Neural progenitor cell (in vitro differentiated cells): ENCODE measurements at regions not wholly inside any gene's neighbourhood (a gene's known extent, or its start where the extent isn't known, plus 50 kb on each side); places are given as distances from the start of the nearest gene placed in this dataset.

Source experiments
- DNase-seq: peaks from one replicate; pipeline ENCODE4 v3.0.0-alpha.2; 2016; ENCODE audit warnings: low spot score
- H2AFZ ChIP-seq: fragments of 200-600 bp; sonication (generic); replicated peaks from 2 replicates; pipeline ENCODE4 v1.6.1; 2016; ENCODE audit warnings: antibody characterized with exemption
- H3F3A ChIP-seq: fragments of 200-600 bp; sonication (generic); 2 replicates; pipeline ENCODE4 v1.6.1; 2016; ENCODE audit warnings: antibody characterized with exemption, low read depth
- H3K27ac ChIP-seq: fragments of 200-600 bp; sonication (generic); 2 replicates; pipeline ENCODE4 v1.5.1; 2016; ENCODE audit warnings: mild to moderate bottlenecking
- H3K27me3 ChIP-seq: fragments of 200-600 bp; sonication (generic); 2 replicates; pipeline ENCODE4 v1.6.1; 2016; ENCODE audit warnings: mild to moderate bottlenecking, moderate library complexity
- H3K36me3 ChIP-seq: fragments of 200-600 bp; sonication (generic); 2 replicates; pipeline ENCODE4 v1.5.1; 2016
- H3K4me1 ChIP-seq: fragments of 200-600 bp; sonication (generic); 2 replicates; pipeline ENCODE4 v1.6.1; 2016; ENCODE audit warnings: mixed run types
- H3K4me2 ChIP-seq: fragments of 200-600 bp; sonication (generic); 2 replicates; pipeline ENCODE4 v1.6.1; 2016
- H3K4me3 ChIP-seq: fragments of 200-600 bp; sonication (generic); 2 replicates; pipeline ENCODE4 v1.5.1; 2016
- H3K79me2 ChIP-seq: fragments of 200-600 bp; sonication (generic); 2 replicates; pipeline ENCODE4 v1.6.1; 2016; ENCODE audit warnings: low read depth
- H3K9ac ChIP-seq: fragments of 200-600 bp; sonication (generic); 2 replicates; pipeline ENCODE4 v1.6.1; 2016
- H3K9me3 ChIP-seq: fragments of 200-600 bp; sonication (generic); 2 replicates; pipeline ENCODE4 v1.5.1; 2016; ENCODE audit warnings: low read depth
- H4K20me1 ChIP-seq: fragments of 200-600 bp; sonication (generic); 2 replicates; pipeline ENCODE4 v1.6.1; 2016; ENCODE audit warnings: low read depth
- H3K27ac Mint-ChIP-seq: 3 replicates; pipeline ENCODE4 v1.8.0; 2021; ENCODE audit warnings: mixed read lengths
- H3K27me3 Mint-ChIP-seq: 2 replicates; pipeline ENCODE4 v1.8.0; 2022; ENCODE audit warnings: low read depth, mild to moderate bottlenecking, inconsistent platforms, moderate library complexity, mixed read lengths; ENCODE audit not compliant: insufficient read depth
- H3K36me3 Mint-ChIP-seq: 3 replicates; pipeline ENCODE4 v1.8.0; 2021; ENCODE audit warnings: mixed read lengths
- H3K4me1 Mint-ChIP-seq: 3 replicates; pipeline ENCODE4 v1.8.0; 2021; ENCODE audit warnings: mixed read lengths
- H3K4me3 Mint-ChIP-seq: 3 replicates; pipeline ENCODE4 v1.8.0; 2021; ENCODE audit warnings: mild to moderate bottlenecking, moderate library complexity, mixed read lengths
- H3K9me3 Mint-ChIP-seq: 3 replicates; pipeline ENCODE4 v1.8.0; 2020; ENCODE audit warnings: mixed read lengths
- EZH2 ChIP-seq: fragments of 200-600 bp; sonication (generic); IDR thresholded peaks from 2 replicates; pipeline ENCODE4 v1.6.1; 2017; ENCODE audit warnings: antibody characterized with exemption, mild to moderate bottlenecking, moderate library complexity
- EZH2phosphoT487 ChIP-seq: fragments of 200-600 bp; sonication (generic); IDR thresholded peaks from 2 replicates; pipeline ENCODE4 v1.6.1; 2017; ENCODE audit warnings: antibody characterized with exemption
- TF ChIP-seq, protein P1 (sequence below): fragments of 200-600 bp; sonication (generic); IDR thresholded peaks from 2 replicates; pipeline ENCODE4 v1.5.1; 2017; ENCODE audit warnings: antibody characterized with exemption, mild to moderate bottlenecking

DNA sequence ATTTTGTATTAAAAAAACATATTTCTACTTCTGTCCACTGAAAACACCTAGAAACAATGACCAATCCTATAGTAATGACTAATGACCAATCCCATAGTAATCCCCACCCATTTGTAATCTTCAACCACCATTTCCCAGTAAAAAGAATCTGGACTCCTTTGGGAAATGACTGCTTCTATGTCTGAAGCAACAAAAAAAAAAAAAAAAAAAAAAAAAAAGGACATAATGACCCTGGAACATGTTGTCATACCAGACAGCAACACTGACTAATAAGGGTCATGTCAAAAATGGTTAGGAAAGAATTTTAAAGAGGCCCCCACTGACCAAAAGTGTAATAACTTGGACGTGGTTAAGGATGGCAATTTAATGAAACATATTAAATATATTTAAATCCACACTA lies 88.3 kb downstream of the TUBA3C start:
- Mint-ChIP-seq H3K9me3 (peaks cover 54% of the 10 kb centered on the region), H3K4me3 (no peak overlapping the region), H3K27me3 (peaks cover 6% of the 10 kb centered on the region), H3K4me1 (no peaks in the 10 kb centered on the region), H3K27ac (no peak overlapping the region), H3K36me3 (no peaks in the 10 kb centered on the region)
- Histone ChIP-seq H3K36me3 (no peaks in the 10 kb centered on the region), H3F3A (no peaks in the 10 kb centered on the region), H3K79me2 (no peaks in the 10 kb centered on the region), H3K4me1 (no peaks in the 10 kb centered on the region), H3K4me2 (no peak overlapping the region), H2AFZ (no peak overlapping the region), H3K9me3 (peaks cover 15% of the 10 kb centered on the region), H4K20me1 (no peaks in the 10 kb centered on the region), H3K9ac (no peak overlapping the region), H3K27ac (no peak overlapping the region), H3K27me3 (no peaks in the 10 kb centered on the region), H3K4me3 (no peak overlapping the region)
- TF ChIP-seq EZH2: no peak
- TF ChIP-seq EZH2phosphoT487: no peak
- TF ChIP-seq, protein P1, sequence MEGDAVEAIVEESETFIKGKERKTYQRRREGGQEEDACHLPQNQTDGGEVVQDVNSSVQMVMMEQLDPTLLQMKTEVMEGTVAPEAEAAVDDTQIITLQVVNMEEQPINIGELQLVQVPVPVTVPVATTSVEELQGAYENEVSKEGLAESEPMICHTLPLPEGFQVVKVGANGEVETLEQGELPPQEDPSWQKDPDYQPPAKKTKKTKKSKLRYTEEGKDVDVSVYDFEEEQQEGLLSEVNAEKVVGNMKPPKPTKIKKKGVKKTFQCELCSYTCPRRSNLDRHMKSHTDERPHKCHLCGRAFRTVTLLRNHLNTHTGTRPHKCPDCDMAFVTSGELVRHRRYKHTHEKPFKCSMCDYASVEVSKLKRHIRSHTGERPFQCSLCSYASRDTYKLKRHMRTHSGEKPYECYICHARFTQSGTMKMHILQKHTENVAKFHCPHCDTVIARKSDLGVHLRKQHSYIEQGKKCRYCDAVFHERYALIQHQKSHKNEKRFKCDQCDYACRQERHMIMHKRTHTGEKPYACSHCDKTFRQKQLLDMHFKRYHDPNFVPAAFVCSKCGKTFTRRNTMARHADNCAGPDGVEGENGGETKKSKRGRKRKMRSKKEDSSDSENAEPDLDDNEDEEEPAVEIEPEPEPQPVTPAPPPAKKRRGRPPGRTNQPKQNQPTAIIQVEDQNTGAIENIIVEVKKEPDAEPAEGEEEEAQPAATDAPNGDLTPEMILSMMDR: no peak
- DNase-seq: no peak

DNA sequence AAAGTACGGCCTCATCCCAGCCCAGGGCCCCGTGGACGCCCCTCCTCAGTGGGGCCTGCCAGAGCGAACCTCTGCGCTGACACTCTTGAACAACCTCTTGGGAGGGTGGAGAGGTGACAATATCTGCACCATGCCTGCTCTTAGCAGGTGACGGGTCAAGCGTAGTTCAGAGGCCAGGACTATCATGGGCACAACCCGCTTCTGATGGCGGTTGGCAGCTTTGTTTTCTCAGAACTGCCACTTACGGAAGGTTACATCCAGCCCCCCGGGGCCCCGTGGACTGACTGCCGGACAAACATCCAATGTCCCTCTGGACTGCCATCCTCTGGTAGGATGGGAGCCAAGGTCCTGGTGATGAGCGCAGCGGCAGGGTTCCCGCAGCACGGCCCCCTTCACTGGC lies 91.1 kb downstream of the TUBA3C start:
- Histone ChIP-seq H4K20me1 (no peaks in the 10 kb centered on the region), H3K27me3 (no peaks in the 10 kb centered on the region), H3K9ac (no peak overlapping the region), H3K9me3 (peaks cover 10% of the 10 kb centered on the region), H3F3A (no peaks in the 10 kb centered on the region), H3K27ac (no peak overlapping the region), H3K4me1 (no peaks in the 10 kb centered on the region), H3K79me2 (no peaks in the 10 kb centered on the region), H3K4me3 (no peak overlapping the region), H2AFZ (no peak overlapping the region), H3K36me3 (no peaks in the 10 kb centered on the region), H3K4me2 (no peak overlapping the region)
- TF ChIP-seq EZH2phosphoT487: no peak
- TF ChIP-seq, protein P1: no peak
- no peak for TF ChIP-seq EZH2
- no peak overlapping the region for H3K4me3 Mint-ChIP-seq
- H3K36me3 Mint-ChIP-seq: no peaks in the 10 kb centered on the region
- peaks cover 5% of the 10 kb centered on the region for H3K27me3 Mint-ChIP-seq
- H3K9me3 Mint-ChIP-seq: peaks cover 56% of the 10 kb centered on the region
- H3K27ac Mint-ChIP-seq: no peak overlapping the region
- H3K4me1 Mint-ChIP-seq: no peaks in the 10 kb centered on the region
- no peak for DNase-seq

DNA sequence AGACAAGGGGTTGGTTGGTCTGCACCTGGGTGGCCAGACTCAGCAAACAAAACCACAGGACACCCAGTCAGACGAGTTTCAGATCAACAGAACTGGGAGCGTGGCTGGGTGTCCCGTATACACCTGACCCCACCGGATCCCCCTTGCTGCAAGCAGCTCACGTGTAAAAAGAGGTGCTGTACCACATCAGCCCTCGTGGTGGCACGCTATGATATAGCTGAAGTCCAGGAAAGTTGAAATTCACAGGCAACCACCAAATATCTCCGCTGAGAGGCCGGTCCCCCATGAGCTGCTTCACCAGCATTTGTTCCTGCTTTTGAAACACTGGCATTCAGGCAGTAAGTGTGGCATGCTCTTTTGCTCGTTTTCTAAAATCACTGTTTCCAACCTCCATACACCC lies 92.3 kb downstream of the TUBA3C start:
- Histone ChIP-seq H3K4me1 (no peaks in the 10 kb centered on the region), H3K36me3 (no peaks in the 10 kb centered on the region), H3K9me3 (peaks cover 13% of the 10 kb centered on the region), H3K27ac (no peak overlapping the region), H3K4me3 (no peak overlapping the region), H3K4me2 (no peak overlapping the region), H4K20me1 (no peaks in the 10 kb centered on the region), H3K9ac (no peak overlapping the region), H3F3A (no peaks in the 10 kb centered on the region), H3K27me3 (no peaks in the 10 kb centered on the region), H3K79me2 (no peaks in the 10 kb centered on the region), H2AFZ (no peak overlapping the region)
- H3K36me3 Mint-ChIP-seq: no peaks in the 10 kb centered on the region
- no peak overlapping the region for H3K27ac Mint-ChIP-seq
- no peaks in the 10 kb centered on the region for H3K4me1 Mint-ChIP-seq
- H3K27me3 Mint-ChIP-seq: peaks cover 5% of the 10 kb centered on the region
- DNase-seq: no peak
- H3K9me3 Mint-ChIP-seq: peaks cover 63% of the 10 kb centered on the region
- TF ChIP-seq, protein P1: no peak
- no peak for TF ChIP-seq EZH2phosphoT487
- no peak for TF ChIP-seq EZH2
- H3K4me3 Mint-ChIP-seq: no peak overlapping the region

DNA sequence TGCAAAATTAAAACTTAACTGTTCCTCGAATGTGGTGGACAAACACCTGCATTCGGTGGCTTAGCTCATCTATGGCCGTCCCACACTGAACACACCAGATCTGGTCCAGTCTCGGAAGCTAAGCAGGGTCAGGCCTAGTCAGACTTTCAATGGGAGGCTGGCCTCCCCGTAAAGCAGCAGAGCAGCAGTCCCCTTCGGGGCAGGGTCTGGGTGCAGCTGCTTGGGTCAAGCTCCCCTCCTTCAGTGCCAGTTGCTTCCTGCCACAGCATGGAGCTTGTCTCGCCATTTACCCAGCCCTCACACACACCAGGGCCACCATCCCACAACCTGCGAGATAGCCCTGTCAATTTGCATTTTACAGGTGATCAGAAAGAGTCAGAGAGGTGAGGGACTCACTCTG lies 93.2 kb downstream of the TUBA3C start:
- no peaks in the 10 kb centered on the region for H3F3A ChIP-seq
- H3K27ac ChIP-seq: no peak overlapping the region
- no peak overlapping the region for H2AFZ ChIP-seq
- TF ChIP-seq EZH2phosphoT487 (no peak), EZH2 (no peak)
- TF ChIP-seq, protein P1: no peak
- no peaks in the 10 kb centered on the region for H3K36me3 Mint-ChIP-seq
- H3K79me2 ChIP-seq: no peaks in the 10 kb centered on the region
- no peaks in the 10 kb centered on the region for H3K4me1 Mint-ChIP-seq
- no peaks in the 10 kb centered on the region for H3K36me3 ChIP-seq
- H3K4me3 Mint-ChIP-seq: no peak overlapping the region
- H3K9me3 ChIP-seq: peaks cover 20% of the 10 kb centered on the region
- H3K9me3 Mint-ChIP-seq: peaks cover 66% of the 10 kb centered on the region
- no peaks in the 10 kb centered on the region for H3K27me3 ChIP-seq
- H3K4me3 ChIP-seq: no peak overlapping the region
- no peak for DNase-seq
- H3K4me2 ChIP-seq: no peak overlapping the region
- H3K27ac Mint-ChIP-seq: no peak overlapping the region
- H3K27me3 Mint-ChIP-seq: peaks cover 5% of the 10 kb centered on the region
- H3K4me1 ChIP-seq: no peaks in the 10 kb centered on the region
- H4K20me1 ChIP-seq: no peaks in the 10 kb centered on the region
- no peak overlapping the region for H3K9ac ChIP-seq
